ENCODE measurements at regions not wholly inside any gene's neighbourhood (a gene's known extent, or its start where the extent isn't known, plus 50 kb on each side); places are given as distances from the start of the nearest gene placed in this dataset.

DNA sequence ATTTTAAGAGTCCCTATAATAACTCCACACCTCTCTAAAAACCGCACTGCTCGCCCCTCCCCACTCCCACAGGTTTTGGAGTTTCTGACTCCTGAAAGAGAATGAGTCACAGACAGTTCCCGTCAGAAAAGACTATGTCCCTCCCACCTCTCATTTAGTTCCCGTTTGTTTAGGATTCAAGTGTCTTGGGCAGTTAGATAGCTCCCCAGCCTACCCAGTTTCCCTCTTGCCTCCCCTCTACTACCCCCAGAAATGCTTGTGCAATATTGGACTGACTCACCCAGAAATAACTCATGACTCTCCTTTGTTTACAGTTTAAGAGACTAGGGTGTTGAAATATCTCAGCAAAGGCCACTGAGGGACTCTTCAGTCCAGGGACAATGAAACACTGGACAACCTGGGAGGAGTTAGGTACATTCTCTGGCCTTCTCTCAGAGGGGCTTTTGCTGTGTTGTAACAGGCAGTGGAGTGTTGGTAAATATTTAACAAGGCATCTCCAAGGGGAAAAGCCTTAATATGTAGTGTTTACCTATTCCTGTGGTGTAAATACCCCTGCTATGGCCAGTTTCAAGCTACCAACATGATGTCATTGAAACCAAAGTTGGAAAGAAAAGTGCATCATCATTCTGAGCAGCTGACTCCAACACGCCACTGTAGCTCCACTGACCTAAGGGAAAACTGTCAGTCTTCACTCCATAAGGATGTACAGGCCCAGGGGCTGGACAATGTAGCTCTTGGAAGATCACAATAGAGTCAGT, 96.1 kb upstream of the CHD2 start:
- TF ChIP-seq CTCF (IDR thresholded peaks at IDR 0.05 in 4 of 5, conservative IDR thresholded peaks at IDR 0.05 in 1 of 5) (peak in 1 of 5 experiments; percentile 11), POLR2A (IDR thresholded peaks at IDR 0.05) (peak; percentile 37 to 66)

Measured in gastrocnemius medialis (tissue), 4 donors.